ENCODE measurements at regions not wholly inside any gene's neighbourhood (a gene's known extent, or its start where the extent isn't known, plus 50 kb on each side); places are given as distances from the start of the nearest gene placed in this dataset.

GRCh38 chr3:31423482-31423881 lies 109.2 kb upstream of the STT3B start:
- Mint-ChIP-seq H3K4me1 (ENCODE audit: low read depth) (peaks cover 14% of the 10 kb centered on the region), H3K27ac (no peak overlapping the region), H3K27me3 (no peaks in the 10 kb centered on the region), H3K36me3 (no peaks in the 10 kb centered on the region), H3K4me3 (no peak overlapping the region), H3K9me3 (ENCODE audit: low read depth) (peaks cover 10% of the 10 kb centered on the region)

DNA sequence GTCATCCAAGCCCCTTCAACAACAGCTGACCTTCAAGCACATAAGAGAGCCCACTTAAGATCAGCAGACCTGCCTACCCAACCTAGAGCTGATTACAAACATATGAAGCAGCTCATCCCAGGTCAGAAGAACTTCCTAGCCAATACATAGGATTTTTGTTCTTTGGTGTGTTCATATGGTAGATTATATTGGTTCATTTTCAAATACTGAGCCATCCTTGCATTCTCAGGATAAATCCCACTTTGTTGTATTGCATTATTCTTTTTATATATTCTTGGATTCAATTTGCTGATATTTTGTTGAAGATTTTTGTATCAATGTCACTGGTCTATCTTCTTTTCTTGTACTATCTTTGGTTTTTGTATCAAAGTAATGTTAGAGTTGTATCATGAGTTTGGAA lies 107.3 kb upstream of the STT3B start:
- no peak overlapping the region for H3K27ac Mint-ChIP-seq
- peaks cover 14% of the 10 kb centered on the region for H3K4me1 Mint-ChIP-seq (ENCODE audit: low read depth)
- H3K9me3 Mint-ChIP-seq (ENCODE audit: low read depth): peaks cover 10% of the 10 kb centered on the region
- no peak overlapping the region for H3K4me3 Mint-ChIP-seq
- no peaks in the 10 kb centered on the region for H3K36me3 Mint-ChIP-seq
- no peaks in the 10 kb centered on the region for H3K27me3 Mint-ChIP-seq

DNA sequence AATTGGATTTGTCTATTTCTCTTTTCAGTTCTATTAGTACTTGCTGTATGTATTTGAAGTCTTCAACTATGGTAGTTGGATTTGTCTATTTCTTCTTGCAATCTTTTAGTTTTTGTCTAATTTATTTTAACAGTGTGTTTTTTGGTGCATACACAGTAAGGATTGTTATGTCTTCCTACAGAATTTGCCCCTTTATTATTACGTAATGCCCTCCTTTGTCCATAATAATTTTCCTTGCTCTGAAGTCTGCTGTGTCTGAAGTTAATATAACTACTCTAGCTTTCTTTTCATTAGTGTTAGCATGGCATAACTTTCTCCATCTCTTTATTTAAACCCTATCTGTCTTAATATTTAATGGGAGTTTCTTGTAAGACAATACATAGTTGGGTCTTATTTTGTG lies 105.1 kb upstream of the STT3B start:
- Mint-ChIP-seq H3K36me3 (peaks cover 3% of the 10 kb centered on the region), H3K27me3 (no peaks in the 10 kb centered on the region), H3K9me3 (ENCODE audit: low read depth) (peaks cover 10% of the 10 kb centered on the region), H3K27ac (no peak overlapping the region), H3K4me3 (no peak overlapping the region), H3K4me1 (ENCODE audit: low read depth) (peaks cover 2% of the 10 kb centered on the region)

- Mint-ChIP-seq H3K27ac (no peak overlapping the region), H3K9me3 (ENCODE audit: low read depth) (peaks cover 7% of the 10 kb centered on the region), H3K4me1 (ENCODE audit: low read depth) (no peaks in the 10 kb centered on the region), H3K27me3 (no peaks in the 10 kb centered on the region), H3K36me3 (peaks cover 6% of the 10 kb centered on the region), H3K4me3 (no peak overlapping the region)
These were observed 101.4 kb upstream of the STT3B start for GRCh38 chr3:31431321-31431720.

GRCh38 chr3:31432897-31433678 lies 99.6 kb upstream of the STT3B start:
- Mint-ChIP-seq H3K27ac (no peak overlapping the region), H3K36me3 (peaks cover 16% of the 10 kb centered on the region)

GRCh38 chr3:31433679-31433992 lies 99.1 kb upstream of the STT3B start:
- Mint-ChIP-seq H3K4me3 (no peak overlapping the region), H3K9me3 (ENCODE audit: low read depth) (peaks cover 16% of the 10 kb centered on the region), H3K4me1 (ENCODE audit: low read depth) (no peaks in the 10 kb centered on the region), H3K27ac (no peak overlapping the region), H3K36me3 (peaks cover 18% of the 10 kb centered on the region), H3K27me3 (no peaks in the 10 kb centered on the region)

More at GRCh38 chr3:31432897-31433678, 99.6 kb upstream of the STT3B start:
- no peaks in the 10 kb centered on the region for H3K4me1 Mint-ChIP-seq (ENCODE audit: low read depth)
- no peak overlapping the region for H3K4me3 Mint-ChIP-seq
- H3K9me3 Mint-ChIP-seq (ENCODE audit: low read depth): peaks cover 17% of the 10 kb centered on the region
- H3K27me3 Mint-ChIP-seq: no peaks in the 10 kb centered on the region

GRCh38 chr3:31434819-31435218 lies 97.9 kb upstream of the STT3B start:
- Mint-ChIP-seq H3K36me3 (peaks cover 18% of the 10 kb centered on the region), H3K27me3 (no peaks in the 10 kb centered on the region), H3K27ac (no peak overlapping the region), H3K4me1 (ENCODE audit: low read depth) (peaks cover 1% of the 10 kb centered on the region), H3K9me3 (ENCODE audit: low read depth) (peaks cover 16% of the 10 kb centered on the region), H3K4me3 (no peak overlapping the region)

DNA sequence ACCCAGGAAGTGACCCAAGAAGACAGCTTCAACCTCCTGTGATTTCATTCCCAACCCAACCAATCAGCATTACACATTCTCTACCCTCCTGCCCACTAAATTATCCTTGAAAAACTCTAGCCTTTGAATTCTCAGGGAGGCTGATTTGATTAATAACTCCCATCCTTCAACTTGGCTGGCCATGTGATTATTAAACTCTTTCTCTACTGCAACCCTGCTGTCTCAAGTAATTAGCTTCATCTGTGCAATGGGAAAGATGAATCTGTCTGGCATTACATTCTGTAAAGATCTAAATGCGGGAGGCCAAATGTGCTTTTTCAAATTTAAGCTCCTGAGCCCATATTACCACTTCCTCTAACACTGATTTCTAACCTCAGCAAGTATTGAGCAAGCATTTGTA lies 95.9 kb upstream of the STT3B start:
- Mint-ChIP-seq H3K9me3 (ENCODE audit: low read depth) (peaks cover 16% of the 10 kb centered on the region), H3K4me1 (ENCODE audit: low read depth) (peaks cover 7% of the 10 kb centered on the region), H3K27me3 (no peaks in the 10 kb centered on the region), H3K36me3 (peaks cover 16% of the 10 kb centered on the region), H3K27ac (no peak overlapping the region), H3K4me3 (no peak overlapping the region)

- Mint-ChIP-seq H3K4me1 (ENCODE audit: low read depth) (peaks cover 14% of the 10 kb centered on the region), H3K27me3 (no peaks in the 10 kb centered on the region), H3K4me3 (no peak overlapping the region), H3K27ac (no peak overlapping the region), H3K9me3 (ENCODE audit: low read depth) (peaks cover 16% of the 10 kb centered on the region), H3K36me3 (peaks cover 13% of the 10 kb centered on the region)
These were observed 94.0 kb upstream of the STT3B start for GRCh38 chr3:31438742-31439141.

GRCh38 chr3:31439890-31440750 lies 92.6 kb upstream of the STT3B start:
- Mint-ChIP-seq H3K27ac (no peak overlapping the region), H3K36me3 (peaks cover 13% of the 10 kb centered on the region), H3K4me1 (ENCODE audit: low read depth) (peaks cover 17% of the 10 kb centered on the region), H3K4me3 (no peak overlapping the region), H3K9me3 (ENCODE audit: low read depth) (peaks cover 16% of the 10 kb centered on the region), H3K27me3 (no peaks in the 10 kb centered on the region)

GRCh38 chr3:31440878-31441277 lies 91.8 kb upstream of the STT3B start:
- H3K4me3 Mint-ChIP-seq: no peak overlapping the region

GRCh38 chr3:31442755-31443154 lies 90.0 kb upstream of the STT3B start:
- peaks cover 2% of the 10 kb centered on the region for H3K36me3 Mint-ChIP-seq
- no peak overlapping the region for H3K4me3 Mint-ChIP-seq
- H3K9me3 Mint-ChIP-seq (ENCODE audit: low read depth): peaks cover under 1% of the 10 kb centered on the region
- no peaks in the 10 kb centered on the region for H3K27me3 Mint-ChIP-seq
- H3K4me1 Mint-ChIP-seq (ENCODE audit: low read depth): peaks cover 17% of the 10 kb centered on the region
- no peak overlapping the region for H3K27ac Mint-ChIP-seq

More at GRCh38 chr3:31440878-31441277, 91.8 kb upstream of the STT3B start:
- no peak overlapping the region for H3K27ac Mint-ChIP-seq
- peaks cover 17% of the 10 kb centered on the region for H3K4me1 Mint-ChIP-seq (ENCODE audit: low read depth)
- H3K27me3 Mint-ChIP-seq: no peaks in the 10 kb centered on the region
- H3K9me3 Mint-ChIP-seq (ENCODE audit: low read depth): peaks cover 16% of the 10 kb centered on the region
- H3K36me3 Mint-ChIP-seq: peaks cover 13% of the 10 kb centered on the region

- no peak overlapping the region for H3K4me3 Mint-ChIP-seq
- no peaks in the 10 kb centered on the region for H3K27me3 Mint-ChIP-seq
- no peak overlapping the region for H3K27ac Mint-ChIP-seq
- peaks cover 3% of the 10 kb centered on the region for H3K36me3 Mint-ChIP-seq
- H3K4me1 Mint-ChIP-seq (ENCODE audit: low read depth): peaks cover 26% of the 10 kb centered on the region
- H3K9me3 Mint-ChIP-seq (ENCODE audit: low read depth): no peaks in the 10 kb centered on the region
These were observed 88.2 kb upstream of the STT3B start for GRCh38 chr3:31444220-31445142.

DNA sequence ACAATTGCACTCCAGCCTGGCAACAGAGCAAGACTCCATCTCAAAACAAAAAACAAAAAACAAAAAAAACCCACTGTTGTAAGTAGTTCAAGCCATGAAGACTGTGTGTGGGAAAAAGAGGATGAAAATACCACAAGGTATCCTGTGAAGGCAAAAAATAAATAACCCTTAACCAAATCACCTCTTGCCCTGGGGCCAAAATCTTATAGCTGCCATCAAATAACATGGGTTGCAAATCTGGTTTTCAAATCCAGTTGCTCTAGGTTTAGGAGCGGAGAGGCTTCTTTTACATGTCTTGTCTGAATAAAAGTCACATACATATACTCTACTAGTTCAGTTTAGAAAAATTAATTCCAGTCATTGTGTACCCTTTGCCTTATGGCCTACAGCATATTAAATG lies 87.0 kb upstream of the STT3B start:
- Mint-ChIP-seq H3K9me3 (ENCODE audit: low read depth) (no peaks in the 10 kb centered on the region), H3K27me3 (no peaks in the 10 kb centered on the region), H3K4me1 (ENCODE audit: low read depth) (peaks cover 29% of the 10 kb centered on the region)

More for the DNA sequence above, 87.0 kb upstream of the STT3B start:
- no peak overlapping the region for H3K27ac Mint-ChIP-seq
- peaks cover 3% of the 10 kb centered on the region for H3K36me3 Mint-ChIP-seq
- no peak overlapping the region for H3K4me3 Mint-ChIP-seq

Measured in activated naive CD8-positive, alpha-beta T cell (primary cell).